ENCODE measurements at regions not wholly inside any gene's neighbourhood (a gene's known extent, or its start where the extent isn't known, plus 50 kb on each side); places are given as distances from the start of the nearest gene placed in this dataset.

GRCh38 chr14:77985211-77985615 is 185.0 kb upstream of the NRXN3 start:
- peak; percentile 78 for DNase-seq (ENCODE audit: low read depth, low spot score)
- no peak overlapping the region for H3K4me3 ChIP-seq (ENCODE audit: low read depth, low read length)
- TF ChIP-seq CTCF (IDR thresholded peaks at IDR 0.05; ENCODE audit: low read depth, low read length), result no peak
- in situ Hi-C loops (cut with HindIII; ENCODE audit: low sequenced_read_pairs), result no loop called here

GRCh38 chr14:77986773-77987172 is 183.4 kb upstream of the NRXN3 start:
- no peak for TF ChIP-seq CTCF (IDR thresholded peaks at IDR 0.05; ENCODE audit: low read depth, low read length)
- DNase-seq (ENCODE audit: low read depth, low spot score), result peak; percentile 19
- in situ Hi-C loops (cut with HindIII; ENCODE audit: low sequenced_read_pairs), result no loop called here
- H3K4me3 ChIP-seq (ENCODE audit: low read depth, low read length), result no peak overlapping the region

- no peak overlapping the region for H3K4me3 ChIP-seq (ENCODE audit: low read depth, low read length)
- no peak for DNase-seq (ENCODE audit: low read depth, low spot score)
- in situ Hi-C loops (cut with HindIII; ENCODE audit: low sequenced_read_pairs), result no loop called here
- no peak for TF ChIP-seq CTCF (IDR thresholded peaks at IDR 0.05; ENCODE audit: low read depth, low read length)
These were observed 181.9 kb upstream of the NRXN3 start for GRCh38 chr14:77988096-77988870.

GRCh38 chr14:77988970-77989369 is 181.2 kb upstream of the NRXN3 start:
- H3K4me3 ChIP-seq (ENCODE audit: low read depth, low read length), result no peak overlapping the region
- no peak for TF ChIP-seq CTCF (IDR thresholded peaks at IDR 0.05; ENCODE audit: low read depth, low read length)
- peak; percentile 94 for DNase-seq (ENCODE audit: low read depth, low spot score)
- in situ Hi-C loops (cut with HindIII; ENCODE audit: low sequenced_read_pairs), result no loop called here

GRCh38 chr14:77989441-77989991 is 180.7 kb upstream of the NRXN3 start:
- in situ Hi-C loops (cut with HindIII; ENCODE audit: low sequenced_read_pairs), result no loop called here
- H3K4me3 ChIP-seq (ENCODE audit: low read depth, low read length), result no peak overlapping the region
- no peak for TF ChIP-seq CTCF (IDR thresholded peaks at IDR 0.05; ENCODE audit: low read depth, low read length)
- no peak for DNase-seq (ENCODE audit: low read depth, low spot score)

GRCh38 chr14:77990337-77990736 is 179.8 kb upstream of the NRXN3 start:
- DNase-seq (ENCODE audit: low read depth, low spot score), result no peak

More at GRCh38 chr14:77990337-77990736, 179.8 kb upstream of the NRXN3 start:
- no peak overlapping the region for H3K4me3 ChIP-seq (ENCODE audit: low read depth, low read length)
- no peak for TF ChIP-seq CTCF (IDR thresholded peaks at IDR 0.05; ENCODE audit: low read depth, low read length)
- in situ Hi-C loops (cut with HindIII; ENCODE audit: low sequenced_read_pairs), result no loop called here

Measured in astrocyte of the spinal cord (primary cell).